Activated CD8-positive, alpha-beta T cell treated with anti-CD3 and anti-CD28 coated beads for 36 hours (primary cell): ENCODE measurements at regions not wholly inside any gene's neighbourhood (a gene's known extent, or its start where the extent isn't known, plus 50 kb on each side); places are given as distances from the start of the nearest gene placed in this dataset.
"Not testable (repeated sequence)": the region's sequence is repeated elsewhere in the genome, so short reads cannot be mapped to it uniquely, and the experiment has no call there.

Source experiments
- ATAC-seq: fragments of 200-7000 bp; cut with Tn5 transposase; one replicate; pipeline ENCODE4 v1.10.0; 2021; ENCODE audit warnings: mild to moderate bottlenecking, moderate library complexity
- CTCF ChIA-PET: fragments of 350-600 bp; sonication (Branson Sonifier 250); formaldehyde crosslinking; loops from one replicate; lab custom pipeline; 2021; ENCODE audit warnings: antibody characterized with exemption; lab: Charles Lee
- POLR2A ChIA-PET: fragments of 350-600 bp; sonication (Branson Sonifier 250); formaldehyde crosslinking; loops from one replicate; lab custom pipeline; 2021; ENCODE audit warnings: antibody characterized with exemption; lab: Charles Lee
- DNase-seq: peaks from one replicate; pipeline ENCODE4 v3.0.0-alpha.2; 2020
- H3K27ac Mint-ChIP-seq: one replicate; pipeline ENCODE4 v1.8.0; 2021; ENCODE audit warnings: mild to moderate bottlenecking, mixed read lengths
- H3K27me3 Mint-ChIP-seq: one replicate; pipeline ENCODE4 v1.8.0; 2021; ENCODE audit warnings: mixed read lengths
- H3K36me3 Mint-ChIP-seq: one replicate; pipeline ENCODE4 v1.8.0; 2021; ENCODE audit warnings: low read depth, mixed read lengths
- H3K4me1 Mint-ChIP-seq: one replicate; pipeline ENCODE4 v1.8.0; 2021; ENCODE audit warnings: low read depth, mixed read lengths
- H3K4me3 Mint-ChIP-seq: one replicate; pipeline ENCODE4 v1.8.0; 2021; ENCODE audit warnings: mild to moderate bottlenecking, moderate library complexity, mixed read lengths
- H3K9me3 Mint-ChIP-seq: one replicate; pipeline ENCODE4 v1.8.0; 2021; ENCODE audit warnings: mixed read lengths
- intact Hi-C: fragments of 100-400 bp; cut with micrococcal nuclease; formaldehyde crosslinking; loops from one replicate; pipeline ENCODE4 v1.10.0; 2022
- TF ChIP-seq, protein P1 (sequence below): fragments of 200-600 bp; IDR thresholded peaks from one replicate; pipeline ENCODE4 v1.8.0; 2022; ENCODE audit warnings: antibody characterized with exemption, mild to moderate bottlenecking

DNA sequence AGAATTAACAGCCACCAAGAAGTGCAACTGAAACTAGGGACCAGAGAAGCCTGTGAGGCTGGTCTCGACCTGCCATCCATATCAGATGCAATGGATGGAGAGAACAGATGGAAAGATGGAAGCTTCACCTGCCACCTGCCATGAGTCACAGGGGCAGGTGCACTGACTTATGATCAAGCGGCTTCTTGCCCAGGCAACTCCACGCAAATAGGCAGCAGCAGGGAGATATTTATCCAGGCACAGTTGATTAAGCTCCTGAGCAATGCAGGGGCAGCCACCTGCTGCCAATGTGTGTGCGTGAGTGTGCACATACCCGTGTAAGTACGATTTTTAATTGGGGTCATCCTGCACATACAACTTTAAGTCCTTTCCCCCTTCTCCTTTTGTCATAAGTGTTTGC, 174.2 kb downstream of the PTPRU start:
- ATAC-seq (no peak), DNase-seq (no peak)
- Mint-ChIP-seq H3K36me3 (no peaks in the 10 kb centered on the region), H3K4me1 (no peaks in the 10 kb centered on the region), H3K9me3 (no peaks in the 10 kb centered on the region), H3K4me3 (no peak overlapping the region), H3K27me3 (peaks cover 9% of the 10 kb centered on the region), H3K27ac (no peak overlapping the region)
- TF ChIP-seq, protein P1, sequence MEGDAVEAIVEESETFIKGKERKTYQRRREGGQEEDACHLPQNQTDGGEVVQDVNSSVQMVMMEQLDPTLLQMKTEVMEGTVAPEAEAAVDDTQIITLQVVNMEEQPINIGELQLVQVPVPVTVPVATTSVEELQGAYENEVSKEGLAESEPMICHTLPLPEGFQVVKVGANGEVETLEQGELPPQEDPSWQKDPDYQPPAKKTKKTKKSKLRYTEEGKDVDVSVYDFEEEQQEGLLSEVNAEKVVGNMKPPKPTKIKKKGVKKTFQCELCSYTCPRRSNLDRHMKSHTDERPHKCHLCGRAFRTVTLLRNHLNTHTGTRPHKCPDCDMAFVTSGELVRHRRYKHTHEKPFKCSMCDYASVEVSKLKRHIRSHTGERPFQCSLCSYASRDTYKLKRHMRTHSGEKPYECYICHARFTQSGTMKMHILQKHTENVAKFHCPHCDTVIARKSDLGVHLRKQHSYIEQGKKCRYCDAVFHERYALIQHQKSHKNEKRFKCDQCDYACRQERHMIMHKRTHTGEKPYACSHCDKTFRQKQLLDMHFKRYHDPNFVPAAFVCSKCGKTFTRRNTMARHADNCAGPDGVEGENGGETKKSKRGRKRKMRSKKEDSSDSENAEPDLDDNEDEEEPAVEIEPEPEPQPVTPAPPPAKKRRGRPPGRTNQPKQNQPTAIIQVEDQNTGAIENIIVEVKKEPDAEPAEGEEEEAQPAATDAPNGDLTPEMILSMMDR = no peak
- intact Hi-C loops = no loop called here
- ChIA-PET POLR2A (no interaction called here), CTCF (no interaction called here)

DNA sequence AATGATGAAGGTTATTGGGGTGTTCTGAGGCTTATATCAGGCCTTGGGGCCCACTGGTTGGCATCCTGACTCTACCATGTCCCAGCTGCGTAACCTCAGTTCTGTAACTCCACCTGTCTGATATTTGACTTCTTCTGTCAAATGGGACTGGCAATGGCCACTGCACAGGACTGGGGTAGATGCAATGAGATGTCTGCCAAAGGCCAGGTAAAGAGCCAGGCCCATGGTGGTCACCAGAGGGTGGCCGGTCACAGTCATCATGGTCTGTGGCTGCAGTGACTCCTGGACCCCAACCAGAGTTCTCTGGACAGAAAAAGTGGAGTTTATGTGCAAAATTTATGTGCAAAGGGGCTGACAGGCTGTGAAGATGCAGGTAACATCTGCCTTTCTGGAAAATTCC, 173.3 kb downstream of the PTPRU start:
- Mint-ChIP-seq H3K27me3 (peaks cover 13% of the 10 kb centered on the region), H3K4me1 (no peaks in the 10 kb centered on the region), H3K36me3 (no peaks in the 10 kb centered on the region), H3K4me3 (no peak overlapping the region), H3K27ac (no peak overlapping the region), H3K9me3 (no peaks in the 10 kb centered on the region)
- intact Hi-C loops = no loop called here
- ATAC-seq (no peak), DNase-seq (no peak)
- CTCF ChIA-PET = no interaction called here
- TF ChIP-seq, protein P1 = no peak
- POLR2A ChIA-PET = no interaction called here

DNA sequence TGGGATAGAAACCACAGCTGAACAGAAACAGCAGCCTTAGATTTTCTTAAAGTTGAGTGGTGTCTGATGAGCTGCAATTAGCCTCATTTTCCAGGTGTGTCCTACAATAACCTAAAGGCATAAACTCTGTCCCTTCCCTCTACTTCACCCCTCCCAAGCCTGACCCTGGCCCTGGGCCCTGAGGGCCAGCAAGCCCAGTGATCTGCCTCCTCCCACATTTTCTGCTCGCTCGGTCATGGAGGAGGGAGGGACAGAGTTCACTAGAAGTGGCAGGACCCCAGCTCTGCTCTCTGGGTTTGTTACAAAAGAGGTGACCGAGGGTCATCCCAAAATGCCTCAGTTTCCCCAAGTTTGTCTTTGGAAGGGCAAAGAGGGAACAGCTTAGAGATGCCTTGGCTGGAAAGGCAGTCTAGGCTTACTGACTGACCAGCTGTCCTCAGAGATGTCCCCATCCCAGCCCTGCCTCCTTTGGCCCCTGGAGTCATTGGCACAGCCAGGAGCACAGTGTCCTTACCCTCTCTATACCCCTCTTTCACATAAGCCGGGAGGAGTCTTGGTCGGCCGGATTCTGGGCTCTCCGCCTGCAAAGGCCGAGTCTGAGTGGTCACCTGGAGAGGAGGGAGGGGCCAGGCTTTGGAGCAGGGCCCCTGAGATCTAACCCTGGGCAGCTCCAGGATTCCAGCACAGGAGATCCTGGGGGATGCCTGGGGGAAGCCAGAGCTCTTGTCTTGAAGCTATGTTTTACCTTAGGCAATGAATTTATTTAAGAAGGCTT, 172.7 kb downstream of the PTPRU start:
- no peak overlapping the region for H3K27ac Mint-ChIP-seq
- CTCF ChIA-PET = no interaction called here

DNA sequence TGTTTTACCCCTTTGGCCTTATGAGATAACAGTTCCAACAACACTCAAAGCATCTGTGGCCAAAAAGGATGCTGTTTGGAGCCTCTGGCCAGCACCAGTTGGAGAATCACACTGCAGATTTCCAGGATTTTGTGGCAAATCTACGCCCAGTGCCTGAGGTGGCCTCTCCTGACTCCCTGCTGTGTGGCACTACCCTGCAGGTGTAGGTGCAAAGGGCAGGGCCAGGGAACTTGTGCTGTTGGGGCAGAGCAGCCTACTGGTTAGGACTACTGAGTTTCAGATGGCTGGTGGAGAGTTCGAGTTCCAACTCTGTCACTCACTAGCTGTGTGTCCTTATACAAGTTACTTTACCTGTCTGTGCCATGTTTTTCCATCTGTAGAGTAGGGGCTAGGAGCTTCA, 170.5 kb downstream of the PTPRU start:
- ATAC-seq = no peak
- H3K36me3 Mint-ChIP-seq = no peaks in the 10 kb centered on the region
- H3K27ac Mint-ChIP-seq = no peak overlapping the region
- peaks cover 16% of the 10 kb centered on the region for H3K27me3 Mint-ChIP-seq
- ChIA-PET CTCF (no interaction called here), POLR2A (no interaction called here)
- DNase-seq = no peak
- intact Hi-C loops = no loop called here
- H3K4me1 Mint-ChIP-seq = no peaks in the 10 kb centered on the region
- H3K4me3 Mint-ChIP-seq = no peak overlapping the region
- H3K9me3 Mint-ChIP-seq = no peaks in the 10 kb centered on the region
- TF ChIP-seq, protein P1 = no peak

More for the DNA sequence above, 172.7 kb downstream of the PTPRU start:
- Mint-ChIP-seq H3K36me3 (no peaks in the 10 kb centered on the region), H3K27me3 (peaks cover 14% of the 10 kb centered on the region), H3K4me3 (no peak overlapping the region), H3K9me3 (no peaks in the 10 kb centered on the region), H3K4me1 (no peaks in the 10 kb centered on the region)
- ATAC-seq (no peak), DNase-seq (no peak)
- POLR2A ChIA-PET = no interaction called here
- intact Hi-C loops = no loop called here
- TF ChIP-seq, protein P1 = no peak

DNA sequence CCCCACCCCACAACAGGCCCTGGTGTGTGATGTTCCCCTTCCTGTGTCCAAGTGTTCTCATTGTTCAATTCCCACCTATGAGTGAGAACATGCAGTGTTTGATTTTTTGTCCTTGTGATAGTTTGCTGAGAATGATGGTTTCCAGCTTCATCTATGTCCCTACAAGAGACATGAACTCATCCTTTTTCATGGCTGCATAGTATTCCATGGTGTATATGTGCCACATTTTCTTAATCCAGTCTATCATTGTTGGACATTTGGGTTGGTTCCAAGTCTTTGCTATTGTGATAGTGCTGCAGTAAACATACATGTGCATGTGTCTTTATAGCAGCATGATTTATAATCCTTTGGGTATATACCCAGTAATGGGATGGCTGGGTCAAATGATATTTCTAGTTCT, 163.9 kb downstream of the PTPRU start:
- H3K36me3 Mint-ChIP-seq, H3K9me3 Mint-ChIP-seq, intact Hi-C loops, ATAC-seq, POLR2A ChIA-PET, H3K27ac Mint-ChIP-seq, DNase-seq, H3K27me3 Mint-ChIP-seq, CTCF ChIA-PET, H3K4me3 Mint-ChIP-seq, H3K4me1 Mint-ChIP-seq: not testable (repeated sequence)
